ENCODE measurements at regions not wholly inside any gene's neighbourhood (a gene's known extent, or its start where the extent isn't known, plus 50 kb on each side); places are given as distances from the start of the nearest gene placed in this dataset.

DNA sequence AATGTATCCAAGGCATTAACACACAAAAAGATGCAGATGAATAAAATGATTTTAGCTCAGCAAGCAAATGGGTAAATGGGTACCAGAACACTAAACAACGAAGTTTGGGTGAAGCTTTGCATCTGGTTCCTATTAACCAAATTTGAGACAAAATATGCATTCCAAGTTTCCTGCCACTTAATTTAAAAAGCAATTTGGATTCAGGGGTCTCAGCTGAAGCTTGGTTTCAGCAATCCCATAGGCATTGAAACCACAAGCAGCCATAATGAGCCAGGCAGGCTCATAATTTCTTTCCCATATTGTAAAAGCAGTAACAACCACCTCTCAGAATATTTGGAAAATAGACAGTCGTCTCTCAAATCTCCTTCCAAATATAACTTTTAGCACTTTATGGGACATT, 138.9 kb downstream of the NXNL2 start:
- WGBS (ENCODE audit: insufficient coverage): 100% methylated on average over 1 of the region's 2 CpGs
- ChIA-PET CTCF (no interaction called here), POLR2A (no interaction called here)
- Histone ChIP-seq H3K36me3 (ENCODE audit: control insufficient read depth in 4 of 4, insufficient read depth in 4 of 4, low read length in 3 of 4) (no peaks in the 10 kb centered on the region), H3K27me3 (replicated peaks in 2 of 5; ENCODE audit: control insufficient read depth in 4 of 5, insufficient read depth in 5 of 5, low read length in 4 of 5) (no peaks in the 10 kb centered on the region), H3K4me3 (ENCODE audit: control insufficient read depth in 1 of 7, extremely low read depth in 1 of 7, insufficient read depth in 4 of 7, low read depth in 2 of 7, low read length in 6 of 7) (no peak overlapping the region), H3K27ac (ENCODE audit: insufficient read depth in 1 of 2, low read depth in 1 of 2, low read length in 2 of 2, poor library complexity in 1 of 2, severe bottlenecking in 2 of 2) (no peak overlapping the region), H3K4me1 (ENCODE audit: control extremely low read depth in 1 of 4, control insufficient read depth in 4 of 4, insufficient read depth in 4 of 4, low read length in 3 of 4) (no peaks in the 10 kb centered on the region), H3K9me3 (ENCODE audit: control extremely low read depth in 1 of 5, control insufficient read depth in 4 of 5, insufficient read depth in 2 of 5, low read depth in 1 of 5, low read length in 4 of 5) (peaks cover 0 to 2% (median 0%) of the 10 kb centered on the region in 5 experiments)
- DNase-seq: no peak

DNA sequence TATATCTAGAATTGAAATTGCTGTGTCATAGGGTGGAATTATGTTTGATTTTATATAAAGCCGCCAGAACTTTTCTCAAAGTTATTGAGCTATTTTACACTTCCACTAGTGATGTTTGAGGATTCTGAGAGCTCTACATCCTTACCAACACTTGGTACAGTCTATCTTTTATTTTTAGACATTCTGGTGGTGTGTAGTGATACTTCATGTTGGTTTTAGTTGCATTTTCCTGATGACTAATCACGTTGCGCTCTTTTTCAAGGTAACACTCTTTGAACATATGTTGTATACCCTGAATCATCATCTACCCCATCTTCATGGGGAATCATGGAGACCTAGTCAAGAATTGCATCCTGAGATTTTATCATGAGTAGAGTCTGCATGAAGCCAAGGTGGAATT, 141.7 kb downstream of the NXNL2 start:
- ChIA-PET CTCF (no interaction called here), POLR2A (no interaction called here)
- H3K4me3 ChIP-seq (ENCODE audit: control insufficient read depth in 1 of 7, extremely low read depth in 1 of 7, insufficient read depth in 4 of 7, low read depth in 2 of 7, low read length in 6 of 7): no peak overlapping the region
- no peaks in the 10 kb centered on the region for H3K27me3 ChIP-seq (replicated peaks in 2 of 5; ENCODE audit: control insufficient read depth in 4 of 5, insufficient read depth in 5 of 5, low read length in 4 of 5)
- H3K9me3 ChIP-seq (ENCODE audit: control extremely low read depth in 1 of 5, control insufficient read depth in 4 of 5, insufficient read depth in 2 of 5, low read depth in 1 of 5, low read length in 4 of 5): no peaks in the 10 kb centered on the region
- DNase-seq: no peak
- WGBS (ENCODE audit: insufficient coverage): no CpG with 5 or more reads among the region's 3 CpGs
- no peak overlapping the region for H3K27ac ChIP-seq (ENCODE audit: insufficient read depth in 1 of 2, low read depth in 1 of 2, low read length in 2 of 2, poor library complexity in 1 of 2, severe bottlenecking in 2 of 2)
- H3K36me3 ChIP-seq (ENCODE audit: control insufficient read depth in 4 of 4, insufficient read depth in 4 of 4, low read length in 3 of 4): no peaks in the 10 kb centered on the region
- H3K4me1 ChIP-seq (ENCODE audit: control extremely low read depth in 1 of 4, control insufficient read depth in 4 of 4, insufficient read depth in 4 of 4, low read length in 3 of 4): no peaks in the 10 kb centered on the region

DNA sequence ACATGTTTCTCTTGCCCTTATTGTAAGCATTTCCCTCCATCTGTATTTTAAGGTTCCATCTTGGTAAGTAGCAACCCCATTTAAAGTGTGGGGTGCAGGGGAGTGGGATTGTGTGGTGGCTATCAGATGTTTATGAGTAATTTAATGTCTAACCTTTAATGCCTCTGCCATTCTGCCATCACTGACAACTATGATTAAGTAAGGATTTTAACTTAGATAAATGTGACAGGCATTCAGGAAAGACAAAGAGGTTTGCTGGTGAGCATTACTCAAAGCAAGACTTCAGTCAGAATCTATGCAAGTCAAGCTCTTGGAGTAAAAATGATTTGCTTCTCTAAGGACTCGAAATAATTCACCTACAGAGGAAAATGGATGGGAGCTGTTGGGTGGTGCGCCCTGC, 143.0 kb downstream of the NXNL2 start:
- no peak overlapping the region for H3K27ac ChIP-seq (ENCODE audit: insufficient read depth in 1 of 2, low read depth in 1 of 2, low read length in 2 of 2, poor library complexity in 1 of 2, severe bottlenecking in 2 of 2)
- no peak overlapping the region for H3K4me3 ChIP-seq (ENCODE audit: control insufficient read depth in 1 of 7, extremely low read depth in 1 of 7, insufficient read depth in 4 of 7, low read depth in 2 of 7, low read length in 6 of 7)
- H3K27me3 ChIP-seq (replicated peaks in 2 of 5; ENCODE audit: control insufficient read depth in 4 of 5, insufficient read depth in 5 of 5, low read length in 4 of 5): peaks cover 0 to 4% (median 0%) of the 10 kb centered on the region in 5 experiments
- CTCF ChIA-PET: no interaction called here
- H3K9me3 ChIP-seq (ENCODE audit: control extremely low read depth in 1 of 5, control insufficient read depth in 4 of 5, insufficient read depth in 2 of 5, low read depth in 1 of 5, low read length in 4 of 5): no peaks in the 10 kb centered on the region
- 100% methylated on average over 1 of the region's 2 CpGs for WGBS (ENCODE audit: insufficient coverage)
- no peak for DNase-seq
- H3K4me1 ChIP-seq (ENCODE audit: control extremely low read depth in 1 of 4, control insufficient read depth in 4 of 4, insufficient read depth in 4 of 4, low read length in 3 of 4): no peaks in the 10 kb centered on the region
- H3K36me3 ChIP-seq (ENCODE audit: control insufficient read depth in 4 of 4, insufficient read depth in 4 of 4, low read length in 3 of 4): no peaks in the 10 kb centered on the region
- POLR2A ChIA-PET: no interaction called here

DNA sequence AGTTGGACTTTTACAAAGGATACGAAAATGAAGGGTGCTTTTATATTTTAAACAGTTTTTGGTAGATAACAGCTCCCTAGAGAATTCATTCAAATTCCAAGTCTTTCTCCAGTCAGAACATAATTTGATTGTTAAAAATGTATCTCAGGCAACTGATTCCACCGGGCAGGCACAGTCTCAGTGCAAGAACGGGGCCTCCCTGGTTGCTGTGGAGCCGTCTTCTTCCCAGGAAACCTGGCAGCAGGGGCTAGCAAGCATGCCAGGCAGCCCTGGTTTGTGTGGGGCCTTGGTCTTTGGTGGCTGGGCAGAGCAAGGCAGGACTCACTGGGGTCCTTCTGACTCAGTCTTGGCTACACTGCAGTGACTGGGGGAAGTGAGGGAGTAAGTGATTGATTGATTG, 143.5 kb downstream of the NXNL2 start:
- ChIA-PET CTCF (no interaction called here), POLR2A (no interaction called here)
- Histone ChIP-seq H3K36me3 (ENCODE audit: control insufficient read depth in 4 of 4, insufficient read depth in 4 of 4, low read length in 3 of 4) (no peaks in the 10 kb centered on the region), H3K9me3 (ENCODE audit: control extremely low read depth in 1 of 5, control insufficient read depth in 4 of 5, insufficient read depth in 2 of 5, low read depth in 1 of 5, low read length in 4 of 5) (no peaks in the 10 kb centered on the region), H3K27ac (ENCODE audit: insufficient read depth in 1 of 2, low read depth in 1 of 2, low read length in 2 of 2, poor library complexity in 1 of 2, severe bottlenecking in 2 of 2) (no peak overlapping the region), H3K27me3 (replicated peaks in 2 of 5; ENCODE audit: control insufficient read depth in 4 of 5, insufficient read depth in 5 of 5, low read length in 4 of 5) (peaks cover 0 to 4% (median 0%) of the 10 kb centered on the region in 5 experiments), H3K4me1 (ENCODE audit: control extremely low read depth in 1 of 4, control insufficient read depth in 4 of 4, insufficient read depth in 4 of 4, low read length in 3 of 4) (no peaks in the 10 kb centered on the region), H3K4me3 (ENCODE audit: control insufficient read depth in 1 of 7, extremely low read depth in 1 of 7, insufficient read depth in 4 of 7, low read depth in 2 of 7, low read length in 6 of 7) (no peak overlapping the region)
- 96% methylated on average over 3 of the region's 4 CpGs for WGBS (ENCODE audit: insufficient coverage)
- DNase-seq: no peak

DNA sequence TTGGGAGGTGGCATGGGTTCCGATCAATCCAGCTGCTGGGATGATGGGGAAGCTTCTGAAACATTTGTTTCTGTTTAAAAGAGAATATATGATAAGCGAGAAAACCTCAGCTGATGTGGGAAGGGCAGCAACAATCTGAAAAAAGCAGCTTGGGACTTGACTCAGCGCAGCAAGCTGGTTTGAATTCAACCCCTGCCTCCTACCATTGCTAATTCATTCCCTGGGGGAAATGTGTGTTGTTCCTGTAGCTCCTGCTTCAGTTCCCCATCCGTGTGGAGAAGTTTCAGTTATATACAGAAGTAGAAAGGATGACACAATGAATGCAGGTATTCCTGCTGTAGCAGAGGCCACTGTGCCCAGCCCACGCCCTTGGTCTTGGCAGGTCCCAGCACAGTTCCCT, 145.1 kb downstream of the NXNL2 start:
- Histone ChIP-seq H3K4me3 (ENCODE audit: control insufficient read depth in 1 of 7, extremely low read depth in 1 of 7, insufficient read depth in 4 of 7, low read depth in 2 of 7, low read length in 6 of 7) (no peak overlapping the region), H3K27ac (ENCODE audit: insufficient read depth in 1 of 2, low read depth in 1 of 2, low read length in 2 of 2, poor library complexity in 1 of 2, severe bottlenecking in 2 of 2) (no peak overlapping the region), H3K27me3 (replicated peaks in 2 of 5; ENCODE audit: control insufficient read depth in 4 of 5, insufficient read depth in 5 of 5, low read length in 4 of 5) (peaks cover 0 to 6% (median 0%) of the 10 kb centered on the region in 5 experiments), H3K9me3 (ENCODE audit: control extremely low read depth in 1 of 5, control insufficient read depth in 4 of 5, insufficient read depth in 2 of 5, low read depth in 1 of 5, low read length in 4 of 5) (no peaks in the 10 kb centered on the region), H3K36me3 (ENCODE audit: control insufficient read depth in 4 of 4, insufficient read depth in 4 of 4, low read length in 3 of 4) (no peaks in the 10 kb centered on the region), H3K4me1 (ENCODE audit: control extremely low read depth in 1 of 4, control insufficient read depth in 4 of 4, insufficient read depth in 4 of 4, low read length in 3 of 4) (no peaks in the 10 kb centered on the region)
- CTCF ChIA-PET: no interaction called here
- DNase-seq: no peak
- POLR2A ChIA-PET: no interaction called here
- WGBS (ENCODE audit: insufficient coverage): 86% methylated on average over 2 of the region's 5 CpGs

DNA sequence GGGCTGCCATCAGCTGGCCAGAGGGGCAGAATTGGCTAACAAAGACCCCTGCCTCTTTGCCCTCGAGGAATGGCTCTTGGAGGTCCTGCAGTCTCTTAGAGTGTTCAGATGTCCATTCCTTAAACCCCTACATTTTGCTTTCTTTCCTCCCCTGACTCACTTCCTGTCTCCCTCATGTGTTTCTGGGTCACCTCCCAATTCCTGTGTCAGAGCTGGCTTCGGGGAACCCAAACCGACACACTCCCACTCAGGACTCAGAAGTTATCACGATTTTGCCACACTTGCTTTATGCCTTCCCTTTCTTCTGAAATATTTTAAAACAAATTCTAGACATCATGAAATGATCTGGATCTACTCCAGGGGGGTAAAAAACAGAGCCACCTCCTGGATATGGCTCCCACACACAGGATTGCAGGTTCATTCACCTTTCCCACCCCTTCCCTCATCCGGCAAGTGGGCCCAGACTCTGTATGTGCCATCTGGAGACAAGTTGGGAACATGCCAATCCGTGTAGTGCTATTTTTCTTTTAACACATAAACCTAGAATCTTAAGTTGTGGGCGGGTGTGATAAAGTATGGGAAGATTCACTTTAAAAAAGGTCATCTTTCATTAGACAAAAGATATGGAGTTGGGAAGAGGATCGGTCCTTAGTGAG, 145.7 kb downstream of the NXNL2 start:
- no peak for DNase-seq
- Histone ChIP-seq H3K9me3 (ENCODE audit: control extremely low read depth in 1 of 5, control insufficient read depth in 4 of 5, insufficient read depth in 2 of 5, low read depth in 1 of 5, low read length in 4 of 5) (no peaks in the 10 kb centered on the region), H3K27me3 (replicated peaks in 2 of 5; ENCODE audit: control insufficient read depth in 4 of 5, insufficient read depth in 5 of 5, low read length in 4 of 5) (peaks cover 0 to 6% (median 0%) of the 10 kb centered on the region in 5 experiments), H3K4me1 (ENCODE audit: control extremely low read depth in 1 of 4, control insufficient read depth in 4 of 4, insufficient read depth in 4 of 4, low read length in 3 of 4) (no peaks in the 10 kb centered on the region), H3K4me3 (ENCODE audit: control insufficient read depth in 1 of 7, extremely low read depth in 1 of 7, insufficient read depth in 4 of 7, low read depth in 2 of 7, low read length in 6 of 7) (no peak overlapping the region), H3K27ac (ENCODE audit: insufficient read depth in 1 of 2, low read depth in 1 of 2, low read length in 2 of 2, poor library complexity in 1 of 2, severe bottlenecking in 2 of 2) (no peak overlapping the region), H3K36me3 (ENCODE audit: control insufficient read depth in 4 of 4, insufficient read depth in 4 of 4, low read length in 3 of 4) (no peaks in the 10 kb centered on the region)
- CTCF ChIA-PET: no interaction called here
- POLR2A ChIA-PET: no interaction called here
- 90% methylated on average over 6 of the region's 8 CpGs for WGBS (ENCODE audit: insufficient coverage)

DNA sequence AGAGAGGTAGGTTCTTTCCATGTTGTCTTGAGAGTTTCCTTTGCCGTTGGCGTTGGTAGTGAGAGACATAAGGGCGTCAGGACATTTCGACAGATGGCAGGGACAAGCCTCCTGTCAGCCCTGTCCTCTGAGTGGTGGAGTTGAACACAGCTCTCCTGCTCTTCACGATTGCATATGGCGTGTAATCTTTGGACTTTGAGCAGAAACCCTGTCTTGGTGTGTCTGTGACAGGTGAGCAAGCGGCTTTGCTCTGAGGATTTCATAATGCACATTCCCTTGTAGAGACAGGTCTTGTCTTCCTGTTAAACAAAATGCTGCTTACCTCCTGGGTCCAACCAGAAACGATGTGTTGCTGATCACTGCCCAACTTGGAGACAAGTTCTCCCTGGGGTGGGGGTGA, 146.5 kb downstream of the NXNL2 start:
- DNase-seq: no peak
- no peaks in the 10 kb centered on the region for H3K36me3 ChIP-seq (ENCODE audit: control insufficient read depth in 4 of 4, insufficient read depth in 4 of 4, low read length in 3 of 4)
- 84% methylated on average over 8 of the region's 8 CpGs for WGBS (ENCODE audit: insufficient coverage)
- no peak overlapping the region for H3K4me3 ChIP-seq (ENCODE audit: control insufficient read depth in 1 of 7, extremely low read depth in 1 of 7, insufficient read depth in 4 of 7, low read depth in 2 of 7, low read length in 6 of 7)
- no peak overlapping the region for H3K27ac ChIP-seq (ENCODE audit: insufficient read depth in 1 of 2, low read depth in 1 of 2, low read length in 2 of 2, poor library complexity in 1 of 2, severe bottlenecking in 2 of 2)
- no peaks in the 10 kb centered on the region for H3K9me3 ChIP-seq (ENCODE audit: control extremely low read depth in 1 of 5, control insufficient read depth in 4 of 5, insufficient read depth in 2 of 5, low read depth in 1 of 5, low read length in 4 of 5)
- ChIA-PET CTCF (no interaction called here), POLR2A (no interaction called here)
- H3K27me3 ChIP-seq (replicated peaks in 2 of 5; ENCODE audit: control insufficient read depth in 4 of 5, insufficient read depth in 5 of 5, low read length in 4 of 5): peaks cover 0 to 6% (median 0%) of the 10 kb centered on the region in 5 experiments
- H3K4me1 ChIP-seq (ENCODE audit: control extremely low read depth in 1 of 4, control insufficient read depth in 4 of 4, insufficient read depth in 4 of 4, low read length in 3 of 4): no peaks in the 10 kb centered on the region
